Neural cell (in vitro differentiated cells): ENCODE measurements at regions not wholly inside any gene's neighbourhood (a gene's known extent, or its start where the extent isn't known, plus 50 kb on each side); places are given as distances from the start of the nearest gene placed in this dataset.

ENCODE experiments used
- EP300 ChIP-seq: fragments of 450-650 bp; conservative IDR thresholded peaks from 2 replicates; pipeline ENCODE4 v1.6.1; 2014; ENCODE audit warnings: antibody characterized with exemption, mild to moderate bottlenecking, moderate library complexity; ENCODE audit not compliant: poor library complexity, severe bottlenecking
- EZH2 ChIP-seq: fragments of 200-600, 300-800 bp; shearing (Covaris generic), sonication (generic); IDR thresholded peaks from 2 replicates; pipeline ENCODE4 v1.6.1; 2014; ENCODE audit warnings: antibody characterized with exemption, low read length, borderline replicate concordance, mild to moderate bottlenecking; ENCODE audit not compliant: insufficient read depth, poor library complexity, severe bottlenecking
- MXI1 ChIP-seq: fragments of 450-650 bp; conservative IDR thresholded peaks from 2 replicates; pipeline ENCODE4 v1.6.1; 2014; ENCODE audit warnings: antibody characterized with exemption, mild to moderate bottlenecking; ENCODE audit not compliant: poor library complexity, severe bottlenecking
- POLR2AphosphoS5 ChIP-seq: IDR thresholded peaks from 2 replicates; pipeline ENCODE4 v1.6.1; 2012
- RAD21 ChIP-seq: fragments of 450-650 bp; conservative IDR thresholded peaks from 2 replicates; pipeline ENCODE4 v1.6.1; 2014; ENCODE audit warnings: antibody characterized with exemption, mild to moderate bottlenecking, moderate library complexity
- TAF1 ChIP-seq: IDR thresholded peaks from 2 replicates; pipeline ENCODE4 v1.6.1; 2012; ENCODE audit warnings: low read depth
- TF ChIP-seq, protein P1 (sequence below): fragments of 450-650 bp; IDR thresholded peaks from 2 replicates; pipeline ENCODE4 v1.5.1; 2014; ENCODE audit warnings: antibody characterized with exemption, mild to moderate bottlenecking, moderate library complexity; ENCODE audit not compliant: poor library complexity, severe bottlenecking

DNA sequence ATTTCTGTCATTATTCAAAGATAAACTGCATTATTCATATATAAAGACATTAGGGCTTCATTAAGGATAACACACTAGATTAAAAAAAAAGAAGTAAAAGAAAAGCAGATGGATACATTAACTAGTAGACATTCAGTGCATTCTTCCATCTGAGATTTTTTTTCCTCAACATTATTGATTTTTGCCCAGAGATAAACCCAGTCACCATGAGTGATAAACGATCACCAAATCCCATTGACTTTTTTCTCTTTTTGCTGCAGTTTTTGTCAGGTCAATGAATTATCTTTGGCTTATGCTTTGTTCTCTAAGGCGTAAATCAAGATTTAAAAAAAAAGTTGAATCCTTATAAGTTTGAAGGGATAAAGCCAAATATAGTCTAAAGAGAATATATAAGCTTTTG, 925.0 kb downstream of the GBE1 start:
- TF ChIP-seq, protein P1, sequence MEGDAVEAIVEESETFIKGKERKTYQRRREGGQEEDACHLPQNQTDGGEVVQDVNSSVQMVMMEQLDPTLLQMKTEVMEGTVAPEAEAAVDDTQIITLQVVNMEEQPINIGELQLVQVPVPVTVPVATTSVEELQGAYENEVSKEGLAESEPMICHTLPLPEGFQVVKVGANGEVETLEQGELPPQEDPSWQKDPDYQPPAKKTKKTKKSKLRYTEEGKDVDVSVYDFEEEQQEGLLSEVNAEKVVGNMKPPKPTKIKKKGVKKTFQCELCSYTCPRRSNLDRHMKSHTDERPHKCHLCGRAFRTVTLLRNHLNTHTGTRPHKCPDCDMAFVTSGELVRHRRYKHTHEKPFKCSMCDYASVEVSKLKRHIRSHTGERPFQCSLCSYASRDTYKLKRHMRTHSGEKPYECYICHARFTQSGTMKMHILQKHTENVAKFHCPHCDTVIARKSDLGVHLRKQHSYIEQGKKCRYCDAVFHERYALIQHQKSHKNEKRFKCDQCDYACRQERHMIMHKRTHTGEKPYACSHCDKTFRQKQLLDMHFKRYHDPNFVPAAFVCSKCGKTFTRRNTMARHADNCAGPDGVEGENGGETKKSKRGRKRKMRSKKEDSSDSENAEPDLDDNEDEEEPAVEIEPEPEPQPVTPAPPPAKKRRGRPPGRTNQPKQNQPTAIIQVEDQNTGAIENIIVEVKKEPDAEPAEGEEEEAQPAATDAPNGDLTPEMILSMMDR, result no peak
- TF ChIP-seq POLR2AphosphoS5 (no peak), EZH2 (no peak), MXI1 (no peak), TAF1 (no peak), EP300 (no peak), RAD21 (no peak)
